Daoy (cell line): ENCODE measurements at regions not wholly inside any gene's neighbourhood (a gene's known extent, or its start where the extent isn't known, plus 50 kb on each side); places are given as distances from the start of the nearest gene placed in this dataset.
"Not testable (repeated sequence)": the region's sequence is repeated elsewhere in the genome, so short reads cannot be mapped to it uniquely, and the experiment has no call there.

Source experiments
- DNase-seq: peaks from one replicate; pipeline ENCODE4 v3.0.0-alpha.2; 2015; ENCODE audit warnings: low read depth

DNA sequence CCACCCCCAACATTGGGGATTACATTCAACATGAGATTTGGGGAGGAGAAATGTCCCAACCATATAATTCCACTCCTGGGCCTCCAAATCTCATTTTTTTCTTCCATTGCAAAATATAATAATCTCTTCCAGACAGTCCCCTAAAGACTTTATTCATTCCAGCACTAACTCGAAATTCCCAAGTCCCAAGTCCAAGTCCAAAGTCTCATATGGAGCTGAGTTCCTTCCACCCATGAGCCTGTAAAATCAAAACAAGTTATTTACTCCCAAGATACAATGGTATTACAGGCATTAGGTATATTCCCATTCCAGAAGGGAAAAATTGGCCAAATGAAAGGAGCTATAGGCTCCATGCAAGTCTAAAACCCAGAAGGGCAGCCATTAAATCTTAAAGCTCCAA is 56.7 kb downstream of the P2RY1 start:
- no peak for DNase-seq

DNA sequence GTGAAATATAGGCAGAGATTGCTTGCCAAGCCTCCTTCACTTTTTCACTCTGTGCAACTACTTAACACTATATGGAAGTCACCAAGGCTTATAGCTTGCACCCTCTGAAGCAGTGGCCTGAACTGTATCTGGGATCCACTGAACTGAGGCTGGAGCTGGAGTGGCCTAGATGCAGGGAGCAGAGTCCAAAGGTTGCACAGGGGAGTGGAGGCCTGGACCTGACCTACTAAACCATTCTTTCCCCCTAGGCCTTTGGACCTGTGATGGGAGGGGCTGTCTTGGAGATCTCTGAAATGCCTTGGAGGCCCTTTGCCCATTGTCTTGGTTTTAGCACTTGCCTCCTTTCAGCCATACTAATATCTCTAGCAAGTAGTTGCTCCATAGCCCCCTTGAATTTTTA is 57.5 kb downstream of the P2RY1 start:
- no peak for DNase-seq

DNA sequence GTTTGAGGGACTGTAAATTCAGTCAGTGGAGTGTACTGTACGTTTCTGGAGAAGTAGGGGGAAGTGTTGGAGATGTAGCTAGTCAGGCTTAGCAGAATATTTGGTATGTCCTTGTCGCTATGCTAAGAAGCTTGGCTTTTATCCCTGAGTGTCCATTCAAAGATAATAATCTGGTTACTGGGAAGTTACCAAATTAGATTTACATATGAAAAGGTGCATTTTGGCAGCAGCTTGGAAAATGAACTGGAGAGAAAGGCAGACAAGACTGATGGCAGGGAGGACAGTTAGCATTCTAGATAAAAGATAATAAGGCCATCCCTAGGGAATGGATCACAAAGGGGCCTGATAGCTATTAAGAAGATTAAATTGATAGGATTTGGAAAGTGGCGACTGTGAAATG is 58.7 kb downstream of the P2RY1 start:
- no peak for DNase-seq

DNA sequence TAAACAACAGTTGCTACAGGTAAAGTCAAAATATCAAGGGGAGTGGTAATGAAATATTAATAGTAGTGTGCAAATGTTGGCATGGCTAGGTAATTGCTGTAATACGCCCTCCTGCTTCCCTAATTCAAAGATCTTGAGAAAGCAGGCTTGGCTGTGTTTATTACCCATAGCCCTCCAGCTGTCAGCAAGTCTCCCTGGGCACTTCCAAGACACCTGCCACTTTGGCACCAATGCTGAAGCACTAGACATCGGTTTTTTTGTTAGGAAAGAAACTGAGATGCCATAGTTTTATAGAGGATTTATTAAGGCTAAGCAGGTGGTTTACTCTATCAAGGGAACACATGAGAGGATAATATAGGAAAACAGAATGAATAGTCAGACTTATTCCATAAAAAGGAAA is 64.4 kb downstream of the P2RY1 start:
- DNase-seq, result no peak

DNA sequence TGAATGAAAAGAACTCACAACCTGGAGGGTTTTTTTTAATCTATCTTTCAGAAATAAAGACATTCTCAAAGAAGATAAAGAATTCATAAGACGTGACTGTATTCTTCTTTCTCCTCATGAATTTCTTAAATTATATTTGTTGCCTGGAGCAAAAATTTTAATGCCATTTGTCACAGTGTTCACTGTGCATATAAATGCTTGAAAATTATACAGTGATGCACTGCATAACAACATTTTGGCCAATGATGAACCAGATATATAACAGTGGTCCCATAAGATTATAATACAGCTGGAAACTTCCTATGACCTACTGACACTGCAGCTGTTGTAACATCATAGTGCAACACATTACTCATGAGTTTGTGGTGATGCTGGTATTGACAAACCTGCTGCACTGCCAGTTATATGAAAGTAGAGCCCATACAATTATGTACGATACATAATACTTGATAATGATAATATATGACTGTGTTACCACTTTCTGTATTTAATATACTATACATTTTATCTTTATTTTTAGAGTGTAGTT is 67.3 kb downstream of the P2RY1 start:
- DNase-seq, result no peak

DNA sequence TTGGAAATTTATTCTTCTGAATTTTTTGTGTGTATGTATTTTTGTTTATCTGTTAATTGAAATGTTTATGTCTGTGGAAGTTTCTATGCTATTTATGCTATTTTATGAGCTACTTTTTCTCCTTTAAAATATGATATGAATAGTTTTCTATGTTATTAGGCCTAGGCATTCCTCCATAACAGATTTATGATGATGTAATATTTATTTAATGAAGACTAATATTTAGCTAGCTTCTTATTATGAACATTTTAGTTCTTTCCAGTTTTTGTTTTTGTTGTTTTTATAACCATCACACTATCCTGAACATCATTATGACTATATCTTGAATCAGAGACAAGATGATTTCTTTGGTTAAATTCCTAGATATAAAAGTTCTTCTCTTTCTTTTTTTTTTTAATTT is 70.7 kb downstream of the P2RY1 start:
- no peak for DNase-seq

DNA sequence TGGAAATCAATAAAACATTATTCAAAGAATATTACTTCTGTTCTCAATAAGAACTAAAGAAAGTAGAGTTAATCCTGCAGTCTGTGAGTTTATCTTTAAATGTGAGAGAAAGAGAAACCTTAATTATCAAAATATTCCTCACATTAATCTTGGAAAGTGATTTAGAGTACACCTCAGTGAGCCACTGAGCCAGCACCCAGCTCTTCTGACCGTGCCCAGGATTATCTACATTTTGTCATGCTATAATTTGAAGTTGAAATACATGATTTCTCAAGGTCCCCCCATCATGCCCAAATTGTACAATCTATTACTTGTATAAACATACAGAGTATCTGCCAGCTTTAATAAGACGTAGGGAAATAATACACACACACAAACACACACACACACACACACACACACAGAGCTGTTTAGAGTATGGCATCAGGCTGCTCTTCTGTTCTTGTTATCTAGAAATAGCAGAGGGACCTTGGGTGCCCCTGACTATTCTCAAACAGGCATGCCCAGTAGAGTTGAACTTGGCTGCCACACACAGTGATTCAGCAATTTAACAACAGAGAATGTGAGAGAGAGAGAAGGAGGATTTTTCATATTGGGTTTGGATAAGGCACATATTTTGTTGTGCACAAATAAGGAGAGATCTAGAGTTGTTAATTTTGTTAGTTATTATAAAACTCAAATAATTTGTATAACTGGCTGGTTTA is 74.4 kb downstream of the P2RY1 start:
- no peak for DNase-seq

DNA sequence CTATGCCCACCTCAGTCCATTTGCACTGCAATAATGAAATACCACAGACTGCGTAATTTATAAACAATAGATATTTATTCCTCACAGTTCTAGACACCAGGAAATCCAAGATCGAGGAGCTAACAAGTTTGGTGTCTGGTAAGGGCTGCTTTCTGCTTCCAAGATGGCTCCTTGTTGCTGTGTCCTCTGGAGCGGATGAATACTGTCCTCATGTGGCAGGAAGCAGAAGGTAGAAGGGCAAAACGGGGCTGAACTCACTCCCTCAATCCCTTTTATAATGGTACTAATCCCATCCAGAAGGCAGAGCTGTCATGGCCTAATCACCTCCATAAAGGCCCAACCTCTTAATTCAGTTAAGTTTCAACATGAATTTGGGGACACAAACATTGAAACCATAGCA is 75.3 kb downstream of the P2RY1 start:
- DNase-seq, result no peak

DNA sequence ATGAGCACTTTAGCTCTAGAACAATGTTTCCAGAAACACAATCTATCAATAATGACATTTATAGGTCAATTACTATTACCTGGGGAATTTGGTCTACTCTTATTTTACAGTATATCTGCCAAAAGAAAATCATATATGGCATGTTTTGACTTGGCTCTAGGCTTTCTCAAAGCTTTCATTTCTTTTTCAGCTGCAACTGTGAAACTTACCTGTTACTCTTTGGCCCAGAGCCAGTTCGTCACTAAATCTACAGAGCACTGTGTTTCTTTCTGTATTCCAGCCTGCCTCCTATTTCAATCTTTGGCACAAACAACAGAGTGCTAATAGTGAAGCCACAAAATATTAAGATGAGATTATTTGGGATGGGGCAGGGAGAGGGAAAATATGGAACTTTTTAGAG is 76.0 kb downstream of the P2RY1 start:
- no peak for DNase-seq

DNA sequence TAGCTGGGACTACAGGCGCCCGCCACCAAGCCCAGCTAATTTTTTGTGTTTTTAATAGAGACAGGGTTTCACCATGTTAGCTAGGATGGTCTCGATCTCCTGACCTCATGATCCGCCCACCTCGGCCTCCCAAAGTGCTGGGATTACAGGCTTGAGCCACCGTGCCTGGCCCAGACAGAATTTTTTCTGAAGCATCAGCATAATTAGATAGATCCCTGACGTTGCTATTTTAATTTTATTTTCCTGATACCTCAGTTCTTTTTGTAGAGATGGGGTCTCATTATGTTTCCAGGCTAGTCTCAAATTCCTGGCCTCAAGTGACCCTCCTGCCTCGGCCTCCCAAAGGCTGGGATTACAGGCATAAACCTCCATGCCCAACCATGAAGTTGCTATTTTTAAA is 79.8 kb downstream of the P2RY1 start:
- DNase-seq, result not testable (repeated sequence)

DNA sequence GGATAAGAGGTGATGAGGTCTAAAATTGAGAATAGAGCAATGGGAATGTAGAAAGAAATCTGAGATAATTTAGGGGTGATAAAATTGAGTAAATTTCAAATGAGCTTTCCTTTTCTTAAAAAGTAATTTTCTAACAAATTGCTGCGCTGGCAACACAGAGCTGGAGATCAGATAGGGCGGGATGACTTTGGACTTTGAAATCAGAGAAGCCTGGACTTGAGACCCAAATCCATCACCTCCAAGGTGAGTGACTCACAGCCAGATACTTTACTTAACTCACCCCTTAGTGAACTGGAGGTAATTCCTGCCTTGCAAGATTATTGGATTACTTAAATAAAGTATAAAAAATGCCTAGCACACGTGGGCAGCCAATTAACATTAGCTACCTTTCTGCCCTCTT is 80.8 kb downstream of the P2RY1 start:
- no peak for DNase-seq

DNA sequence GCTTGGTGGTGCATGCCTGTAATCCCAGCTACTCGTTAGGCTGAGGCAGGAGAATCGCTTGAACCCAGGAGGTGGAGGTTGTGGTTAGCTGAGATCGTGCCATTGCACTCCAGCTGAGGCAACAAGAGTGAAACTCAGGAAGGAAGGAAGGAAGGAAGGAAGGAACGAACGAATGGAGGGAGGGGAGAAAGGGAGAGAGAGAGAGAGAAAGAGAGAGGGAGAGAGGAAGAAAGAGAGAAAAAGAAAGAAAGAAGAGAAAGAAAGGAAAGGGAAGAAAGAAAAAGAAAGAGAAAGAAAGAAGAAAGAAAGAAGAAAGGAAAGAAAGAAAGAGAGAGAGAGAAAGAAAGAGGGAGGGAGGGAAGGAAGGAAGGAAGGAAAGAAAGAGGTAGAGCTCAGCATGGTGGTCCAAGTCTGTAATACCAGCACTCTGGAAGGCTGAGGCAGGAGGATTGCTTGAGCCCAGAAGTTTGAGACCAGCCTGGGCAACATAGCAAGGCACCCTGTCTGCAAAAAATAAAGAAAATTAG is 81.9 kb downstream of the P2RY1 start:
- DNase-seq, result no peak

DNA sequence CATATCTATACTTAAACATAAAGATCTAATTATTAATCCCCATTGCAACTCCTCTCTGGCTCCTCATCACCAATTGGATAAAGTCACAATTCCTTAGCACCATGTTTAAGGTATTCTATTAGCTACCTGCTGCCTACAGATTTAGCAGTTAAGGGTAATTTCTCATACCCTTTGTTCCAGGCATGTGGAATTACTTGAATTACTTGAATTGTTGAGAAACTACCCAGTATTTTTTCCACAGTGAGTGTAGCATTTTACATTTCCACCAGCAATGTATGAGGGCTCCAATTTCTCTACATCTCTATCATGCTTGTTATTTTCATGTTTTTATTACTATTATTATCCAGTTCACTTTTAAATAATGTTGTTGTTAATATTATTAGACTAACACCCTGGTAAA is 86.4 kb downstream of the P2RY1 start:
- DNase-seq, result no peak

DNA sequence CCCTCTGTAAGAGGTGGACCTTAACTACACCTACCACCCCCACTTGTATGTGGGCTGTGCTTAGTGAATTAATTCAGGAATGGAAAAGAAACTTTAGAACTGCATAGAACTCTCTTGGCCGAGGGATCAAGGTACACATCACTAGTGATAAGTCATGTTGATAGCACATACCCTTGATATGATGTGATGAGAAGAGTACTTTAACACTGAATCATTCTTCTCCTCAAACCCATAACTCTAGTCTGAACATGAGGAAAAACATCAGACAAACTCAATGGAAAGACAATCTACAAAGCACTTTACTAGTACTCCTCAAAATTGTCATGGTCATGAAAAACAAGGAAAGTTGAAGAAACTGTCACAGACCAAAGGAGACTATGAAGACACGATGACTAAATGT is 87.6 kb downstream of the P2RY1 start:
- no peak for DNase-seq

DNA sequence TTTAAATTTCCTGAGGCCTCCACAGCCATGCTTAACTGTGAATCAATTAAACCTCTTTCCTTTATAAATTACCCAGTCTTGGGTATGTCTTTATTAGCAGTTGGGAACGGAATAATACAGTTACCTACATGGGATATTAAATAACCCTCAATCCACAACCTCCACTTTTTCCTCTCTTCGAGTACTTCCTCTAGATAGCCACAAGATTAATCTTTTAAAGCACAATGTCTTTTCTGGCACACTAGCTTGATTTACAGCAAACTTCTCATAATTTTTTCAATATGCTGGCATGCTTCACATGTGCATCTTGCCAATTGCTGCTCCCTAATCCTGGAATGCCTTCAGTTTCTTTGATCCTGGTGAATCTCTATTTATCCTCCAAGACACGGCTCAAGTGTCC is 92.2 kb downstream of the P2RY1 start:
- DNase-seq, result no peak

DNA sequence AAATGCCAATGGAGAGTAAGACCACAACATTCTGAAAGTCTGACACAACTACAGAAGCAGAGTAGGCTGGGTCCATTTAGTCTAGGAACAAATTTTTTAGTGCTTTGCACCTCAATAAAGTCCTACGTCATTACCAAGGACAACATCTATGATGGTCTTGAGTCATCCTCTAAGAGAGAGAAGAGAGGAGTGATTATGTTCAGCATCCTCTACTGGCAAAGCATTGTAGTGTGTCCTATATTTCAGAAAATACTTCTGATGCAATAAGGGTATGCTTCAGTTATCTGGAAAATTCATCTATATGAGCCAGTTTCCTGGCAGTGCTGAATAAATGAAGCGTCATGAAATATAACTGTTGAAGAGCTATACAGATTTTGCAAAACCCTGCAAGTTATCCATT is 95.6 kb downstream of the P2RY1 start:
- DNase-seq, result no peak

DNA sequence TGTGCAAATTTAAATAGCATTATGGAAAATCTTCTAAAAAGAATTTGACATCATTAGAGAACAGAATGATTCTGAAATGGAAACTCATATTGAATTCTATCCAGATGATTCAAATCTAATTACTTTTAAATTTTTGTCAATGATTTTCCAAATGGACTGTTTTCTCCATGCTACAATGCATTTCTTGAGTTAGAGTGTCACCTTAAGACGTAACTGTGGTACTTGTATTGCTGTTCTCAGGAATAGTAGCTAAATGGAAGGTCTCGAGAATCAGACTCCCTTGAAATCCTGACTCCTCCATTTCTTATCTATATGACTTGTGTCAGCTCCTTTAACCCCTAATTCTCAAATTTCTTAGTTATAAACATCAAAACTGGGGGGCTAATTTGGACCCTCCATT is 102.3 kb downstream of the P2RY1 start:
- no peak for DNase-seq

DNA sequence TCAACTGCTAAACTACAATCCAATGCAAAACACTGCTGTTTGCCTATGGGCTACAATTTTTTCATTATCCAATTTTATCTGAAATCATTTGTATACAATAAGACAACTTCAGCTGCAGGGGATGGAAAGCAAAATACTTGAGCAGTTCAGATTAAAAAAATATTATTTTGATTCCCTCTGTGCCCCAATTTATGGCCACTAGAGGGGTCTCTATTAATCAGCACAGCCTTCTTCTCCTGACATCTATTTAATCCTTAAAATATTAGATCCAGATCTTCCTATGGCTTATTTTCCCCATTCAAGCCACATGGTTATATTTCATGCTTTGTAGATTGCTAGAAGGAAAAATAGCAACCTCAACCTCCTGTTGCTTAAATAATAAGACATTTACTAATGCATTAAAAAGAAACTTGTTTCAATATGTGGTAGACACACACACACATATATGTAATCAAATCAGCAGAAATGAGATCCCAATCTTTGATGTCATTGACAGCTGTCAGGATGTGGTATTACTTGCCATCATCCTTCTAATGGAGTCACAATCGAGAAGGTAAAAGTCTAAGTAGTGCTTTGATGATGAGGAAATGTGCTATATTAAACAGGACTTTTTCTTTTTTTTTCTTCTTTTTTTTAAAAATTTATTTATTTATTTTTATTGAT is 104.2 kb downstream of the P2RY1 start:
- no peak for DNase-seq

DNA sequence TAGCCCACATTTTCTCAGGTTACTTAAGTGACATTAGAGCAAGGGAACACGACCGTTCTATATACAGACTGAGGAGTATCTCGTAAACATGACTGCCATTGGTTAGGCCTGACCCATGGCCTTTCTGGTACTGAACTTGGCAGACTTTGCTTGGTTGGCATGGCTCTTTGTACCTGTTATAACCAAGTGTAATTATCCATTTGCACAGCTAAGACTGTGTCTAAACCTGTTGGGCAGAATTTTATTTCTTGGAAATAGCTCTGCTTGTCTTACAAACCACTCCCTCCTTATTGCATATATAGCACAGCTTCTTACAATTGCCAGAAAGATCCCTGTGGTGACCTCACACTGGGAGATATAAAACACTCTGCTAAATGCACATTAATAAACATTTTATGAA is 106.9 kb downstream of the P2RY1 start:
- no peak for DNase-seq

DNA sequence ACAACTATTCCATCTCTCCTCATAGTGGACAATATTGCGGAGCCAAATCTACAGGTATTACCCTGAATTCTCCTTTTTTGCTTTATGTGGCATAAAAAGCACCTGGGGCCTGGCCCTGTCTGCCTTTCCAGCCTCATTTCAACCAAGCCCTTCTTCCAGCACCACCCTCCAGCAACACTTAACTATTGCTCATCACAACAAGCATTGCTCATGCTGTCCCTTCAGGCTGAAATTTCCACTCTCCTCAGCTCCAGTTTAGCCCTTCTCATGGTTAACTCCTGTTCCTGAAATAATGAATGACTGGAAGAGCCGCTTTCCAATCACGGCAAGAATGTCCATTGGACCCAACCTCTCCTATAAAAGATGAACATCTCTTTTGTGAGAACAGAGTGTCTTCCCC is 107.4 kb downstream of the P2RY1 start:
- no peak for DNase-seq

DNA sequence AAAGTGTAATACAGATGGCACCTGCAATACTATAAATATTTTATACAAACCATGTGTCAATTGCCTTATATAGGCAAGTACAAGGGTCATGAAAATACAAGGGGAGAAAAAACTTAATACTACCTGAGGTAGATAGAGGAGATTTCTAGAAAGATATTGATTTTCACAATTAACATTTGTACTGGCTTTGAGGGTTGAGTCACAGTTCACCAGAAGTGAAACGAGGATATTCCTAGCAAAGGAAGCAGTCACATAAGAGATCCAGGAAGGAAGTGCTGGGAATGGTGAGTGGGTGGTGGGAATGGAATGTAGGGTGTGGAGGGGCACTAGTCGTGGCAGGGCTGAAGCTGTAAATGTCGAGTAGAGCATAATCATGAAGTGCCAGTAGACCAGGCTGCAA is 108.7 kb downstream of the P2RY1 start:
- no peak for DNase-seq

DNA sequence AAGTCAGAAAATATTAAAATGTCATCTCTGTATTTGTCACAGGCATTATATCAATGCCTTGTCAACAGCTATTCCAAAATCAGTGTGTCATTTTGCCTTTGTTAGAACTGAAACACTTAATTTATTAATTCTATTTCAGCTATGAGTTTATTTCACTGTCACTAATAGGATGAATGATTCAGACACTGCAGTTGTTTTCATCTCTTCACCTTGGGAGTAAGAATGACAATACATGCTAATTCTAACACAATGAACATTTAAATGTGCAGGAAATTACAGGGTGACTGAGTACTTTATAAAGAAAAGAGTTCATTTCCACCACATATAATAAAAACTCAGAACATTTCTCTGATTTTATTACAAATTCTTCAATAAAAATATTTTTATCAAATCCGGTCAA is 109.7 kb downstream of the P2RY1 start:
- no peak for DNase-seq

DNA sequence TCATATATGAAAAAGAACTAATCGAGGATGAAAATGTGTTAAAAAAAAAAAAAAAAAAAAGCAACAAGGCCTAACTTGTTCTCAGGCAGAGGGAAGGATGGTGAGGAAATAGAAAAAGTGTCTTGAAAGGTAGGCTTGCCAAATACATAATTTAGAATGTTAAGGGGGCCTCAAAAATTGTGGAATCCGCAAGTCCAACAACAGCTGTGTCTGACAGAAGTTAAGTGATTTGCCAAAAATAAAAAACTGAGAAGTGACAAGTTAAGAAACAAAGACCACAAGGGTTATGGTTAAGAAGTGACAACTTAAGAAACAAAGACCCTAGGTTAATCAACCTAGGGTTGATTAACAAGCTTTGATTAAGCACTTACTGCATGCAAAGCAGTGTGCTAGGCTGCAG is 110.6 kb downstream of the P2RY1 start:
- no peak for DNase-seq

DNA sequence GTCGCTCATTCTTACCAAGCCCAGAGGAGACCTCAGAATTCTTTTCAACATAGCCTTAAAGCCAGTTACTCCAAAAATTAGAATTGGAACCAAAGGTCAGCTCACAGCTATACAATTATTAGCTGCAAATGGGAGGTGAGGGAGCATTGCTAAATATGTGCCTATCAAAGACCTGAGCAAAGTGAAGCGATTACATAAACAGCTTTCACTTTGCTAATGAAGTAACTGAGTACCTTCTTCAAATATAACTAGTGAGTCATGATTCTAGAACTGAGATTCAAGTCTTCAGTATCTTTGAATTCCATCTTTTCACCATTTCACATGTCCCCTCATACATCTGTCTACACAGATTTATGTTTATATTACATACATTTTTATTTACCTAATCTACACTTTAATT is 122.6 kb downstream of the P2RY1 start:
- no peak for DNase-seq
